Stimulated activated CD4-positive, alpha-beta T cell treated with anti-CD3 and anti-CD28 coated beads, Interleukin-12 subunit alpha, Interleukin-12 subunit beta, amount 100 ng/mL, for 4 hours (primary cell): ENCODE measurements at regions not wholly inside any gene's neighbourhood (a gene's known extent, or its start where the extent isn't known, plus 50 kb on each side); places are given as distances from the start of the nearest gene placed in this dataset.

Experiments used
- DNase-seq: peaks from one replicate; pipeline ENCODE4 v3.0.0-alpha.2; 2020

GRCh38 chr10:44627591-44628354, 242.9 kb upstream of the CXCL12 start:
- DNase-seq = no peak

DNA sequence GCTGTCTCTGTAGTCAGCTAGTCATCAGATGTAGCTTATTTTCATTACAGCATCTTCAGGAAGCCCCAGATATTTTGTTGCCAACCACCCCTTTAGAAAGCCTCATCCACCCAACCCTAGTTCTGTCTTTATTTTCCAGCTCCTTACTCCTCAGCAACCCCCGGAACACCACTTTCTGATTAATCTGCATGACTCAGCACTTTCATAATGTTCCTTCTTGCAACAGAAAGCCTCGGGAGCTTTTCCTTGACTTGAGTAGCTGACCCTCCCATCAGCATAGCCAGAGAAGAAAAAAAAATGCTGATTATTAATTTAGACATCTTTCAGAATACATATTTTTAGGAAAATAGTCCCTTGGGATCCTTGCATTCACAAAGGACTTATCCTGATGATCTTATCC, 244.0 kb upstream of the CXCL12 start:
- no peak for DNase-seq

GRCh38 chr10:44635176-44635575, 250.3 kb upstream of the CXCL12 start:
- DNase-seq = no peak

DNA sequence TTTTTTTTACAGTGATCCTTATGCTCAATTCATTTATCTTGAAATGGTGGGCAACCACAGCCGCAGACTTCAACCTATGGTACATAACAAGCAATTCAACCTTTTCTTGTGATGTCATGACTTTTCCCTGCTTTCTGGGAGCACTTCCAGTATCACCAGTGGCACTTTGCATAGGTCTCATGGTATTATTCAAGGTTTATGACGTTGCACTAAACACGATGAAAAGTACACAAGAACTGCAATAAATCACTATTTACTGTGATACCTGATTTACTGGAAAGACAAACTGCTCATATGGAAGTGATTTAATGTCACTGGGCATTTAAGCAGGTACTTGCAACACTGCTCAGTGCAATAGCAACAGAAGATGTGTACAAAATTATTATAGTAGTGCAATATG, 251.7 kb upstream of the CXCL12 start:
- no peak for DNase-seq

DNA sequence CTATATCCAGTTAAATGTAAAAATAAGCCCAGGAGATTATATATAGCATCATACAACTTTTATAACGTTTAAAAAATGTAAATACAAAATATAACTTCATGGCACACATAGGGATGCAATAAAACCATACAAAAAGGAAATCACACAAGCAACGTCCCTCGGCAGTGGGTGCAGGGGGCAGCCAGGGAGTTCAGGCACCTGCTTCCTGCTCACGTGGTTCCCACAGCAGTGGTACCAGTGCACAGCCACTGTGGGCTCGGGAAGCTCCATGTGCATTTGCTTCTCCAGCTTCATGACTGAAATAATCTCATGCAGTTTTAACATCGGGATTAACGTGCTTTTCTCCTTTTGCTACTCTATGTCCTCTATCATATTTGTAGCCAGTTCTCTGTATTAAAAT, 255.5 kb upstream of the CXCL12 start:
- no peak for DNase-seq

- DNase-seq = no peak
These were observed 262.6 kb upstream of the CXCL12 start for GRCh38 chr10:44647473-44647872.

- no peak for DNase-seq
These were observed 263.1 kb upstream of the CXCL12 start for GRCh38 chr10:44647877-44648542.

DNA sequence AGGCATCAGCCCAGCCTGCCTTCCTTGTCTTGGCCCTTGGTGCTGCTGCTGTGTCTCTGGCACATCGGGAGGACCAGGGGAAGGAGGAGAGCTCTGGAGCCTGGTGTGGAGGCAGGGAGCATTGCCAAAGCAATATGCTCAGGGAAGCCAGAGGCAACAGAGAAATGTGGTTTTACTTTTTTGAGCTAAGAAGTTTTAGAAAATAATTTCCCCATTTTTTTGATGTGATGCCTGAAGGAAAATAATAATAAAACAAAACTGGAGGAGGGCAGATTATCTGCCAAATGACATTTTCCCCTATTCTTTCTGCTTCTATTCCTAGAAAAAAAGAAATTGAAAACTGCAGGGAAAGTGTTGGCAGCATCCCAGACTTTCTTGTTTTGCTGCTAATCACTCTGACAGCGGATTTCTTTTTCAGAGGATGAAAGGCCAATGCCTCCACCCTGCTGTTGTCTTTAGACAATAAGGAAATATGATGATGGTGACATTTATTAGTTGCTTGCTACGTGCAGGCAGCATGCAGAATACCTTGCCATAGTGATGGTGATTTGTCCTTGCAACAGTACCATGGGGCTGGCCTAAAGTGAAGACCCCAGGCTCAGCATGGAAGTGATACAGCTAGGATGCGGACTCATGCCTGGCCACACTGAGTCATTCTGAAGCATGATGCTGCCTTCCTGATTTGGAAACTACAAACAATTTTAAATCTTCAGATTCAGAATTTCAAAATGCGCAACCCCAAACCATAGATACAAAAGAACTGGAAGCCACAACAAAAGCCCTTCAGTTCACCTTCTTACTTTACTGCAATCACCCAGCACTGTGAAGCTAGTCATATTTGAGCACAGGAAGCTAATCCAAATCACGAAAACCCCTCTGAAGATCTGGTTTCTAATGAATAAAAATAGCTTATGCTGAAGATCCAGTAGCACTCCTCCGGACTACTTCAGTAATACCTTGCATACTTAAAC, 260.2 kb upstream of the TMEM72 start:
- DNase-seq = no peak

DNA sequence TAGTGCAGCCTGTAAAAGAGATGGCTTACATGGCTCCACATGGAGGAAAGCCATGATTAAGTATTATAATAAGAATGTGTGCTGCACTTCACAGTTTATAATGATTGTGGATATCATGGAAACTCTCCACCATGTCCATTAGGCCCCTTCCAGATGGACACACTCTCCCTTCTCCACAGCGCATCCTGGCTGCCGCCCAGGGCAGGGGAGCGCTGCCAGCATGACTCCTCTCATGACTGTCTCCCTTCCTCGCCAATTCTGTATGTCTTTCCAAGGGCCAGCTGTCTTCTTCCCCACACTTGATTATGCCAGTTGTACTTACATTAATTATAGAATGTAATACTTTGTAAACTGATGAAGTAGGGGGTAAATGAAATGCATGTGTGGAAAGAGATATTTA, 259.3 kb upstream of the TMEM72 start:
- no peak for DNase-seq

GRCh38 chr10:44659320-44659719, 251.8 kb upstream of the TMEM72 start:
- no peak for DNase-seq

DNA sequence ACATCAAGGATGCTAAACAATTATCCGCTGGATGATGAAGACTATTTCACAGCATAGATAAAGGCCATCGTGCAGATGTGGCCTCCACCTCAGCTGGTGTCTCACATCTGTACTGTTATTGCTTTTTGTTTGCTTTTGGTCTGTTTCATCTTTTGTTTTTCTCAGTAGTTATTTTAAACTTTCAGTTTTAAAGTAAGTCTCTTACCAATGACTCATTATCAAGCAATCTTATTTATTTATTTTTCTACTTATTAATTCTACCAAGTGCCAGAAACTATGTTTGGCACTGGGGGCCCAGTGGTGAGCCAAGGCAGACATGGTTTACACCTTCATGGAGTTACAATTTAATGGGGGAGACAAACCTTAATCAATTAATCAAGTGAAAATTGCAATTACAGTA, 250.9 kb upstream of the TMEM72 start:
- DNase-seq = no peak

DNA sequence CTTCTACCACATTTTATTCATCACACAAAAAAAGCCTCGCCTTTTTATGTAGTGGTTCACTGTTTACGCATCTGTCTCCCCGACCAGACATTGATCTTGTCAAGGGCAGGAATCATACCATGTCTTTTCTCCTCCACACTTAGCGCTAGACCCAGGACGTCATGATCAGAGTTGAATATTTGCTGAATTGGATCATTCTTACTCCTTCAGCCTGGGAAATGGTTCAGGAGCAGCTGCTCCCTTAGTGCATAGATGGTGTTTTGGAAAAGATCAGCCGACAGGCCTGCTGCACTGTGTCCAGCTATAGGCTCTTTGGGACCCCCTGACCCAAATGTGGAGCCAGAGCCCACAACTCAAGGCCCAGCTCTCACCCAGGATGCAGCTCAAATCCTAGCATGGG, 249.1 kb upstream of the TMEM72 start:
- no peak for DNase-seq

- DNase-seq = no peak
These were observed 242.8 kb upstream of the TMEM72 start for GRCh38 chr10:44668336-44668735.

DNA sequence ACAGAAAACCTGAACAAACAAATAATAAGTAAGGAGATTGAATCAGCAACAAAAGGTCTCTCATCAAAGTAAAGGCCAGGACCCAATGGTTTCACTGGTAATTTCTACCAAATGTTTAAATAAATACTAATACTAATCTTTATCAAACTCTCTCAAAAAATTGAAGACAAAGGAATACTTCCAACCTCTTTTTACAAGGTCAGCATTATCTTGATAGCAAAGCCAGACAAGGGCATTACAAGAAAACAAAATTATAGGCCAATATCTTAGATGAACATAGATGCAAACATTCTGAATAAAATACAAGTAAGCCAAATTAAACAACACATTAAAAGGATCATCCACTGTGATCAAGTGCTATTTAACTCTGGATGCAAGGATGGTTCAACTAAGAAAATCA, 239.8 kb upstream of the TMEM72 start:
- no peak for DNase-seq

DNA sequence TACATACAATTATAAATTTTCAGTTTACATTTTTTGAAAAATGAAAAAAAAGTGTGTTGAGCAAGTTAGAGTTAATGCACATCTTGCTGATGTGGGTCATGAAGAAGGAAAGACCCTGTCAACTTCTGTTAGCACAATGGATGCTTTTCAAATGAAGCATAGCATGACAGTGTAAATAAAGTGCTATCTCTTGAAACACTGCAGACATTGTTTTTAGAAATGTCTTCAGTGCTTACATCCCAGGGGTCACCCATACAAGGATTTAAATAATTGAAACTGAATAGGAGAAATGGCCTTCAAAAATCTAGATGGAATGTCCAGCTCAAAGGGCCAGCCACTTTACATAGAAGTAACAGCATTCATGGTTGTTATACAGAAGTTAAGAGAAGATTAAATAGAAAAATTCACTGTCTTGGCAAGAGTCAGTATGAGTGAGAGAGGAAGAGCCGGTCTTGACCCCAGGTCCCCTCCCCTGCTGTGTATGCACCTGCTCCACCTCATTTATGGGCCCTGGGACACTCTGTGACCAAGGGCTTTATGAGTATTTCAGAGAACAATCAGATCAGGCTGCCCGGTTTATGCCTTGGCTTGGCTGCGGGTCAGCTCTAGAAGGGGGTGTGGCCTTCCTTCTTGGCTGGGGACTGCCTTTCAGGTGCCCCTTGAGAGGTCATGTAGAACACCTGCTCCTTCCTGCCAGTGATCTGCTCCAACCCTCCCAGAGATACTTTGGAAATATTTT, 237.7 kb upstream of the TMEM72 start:
- no peak for DNase-seq

DNA sequence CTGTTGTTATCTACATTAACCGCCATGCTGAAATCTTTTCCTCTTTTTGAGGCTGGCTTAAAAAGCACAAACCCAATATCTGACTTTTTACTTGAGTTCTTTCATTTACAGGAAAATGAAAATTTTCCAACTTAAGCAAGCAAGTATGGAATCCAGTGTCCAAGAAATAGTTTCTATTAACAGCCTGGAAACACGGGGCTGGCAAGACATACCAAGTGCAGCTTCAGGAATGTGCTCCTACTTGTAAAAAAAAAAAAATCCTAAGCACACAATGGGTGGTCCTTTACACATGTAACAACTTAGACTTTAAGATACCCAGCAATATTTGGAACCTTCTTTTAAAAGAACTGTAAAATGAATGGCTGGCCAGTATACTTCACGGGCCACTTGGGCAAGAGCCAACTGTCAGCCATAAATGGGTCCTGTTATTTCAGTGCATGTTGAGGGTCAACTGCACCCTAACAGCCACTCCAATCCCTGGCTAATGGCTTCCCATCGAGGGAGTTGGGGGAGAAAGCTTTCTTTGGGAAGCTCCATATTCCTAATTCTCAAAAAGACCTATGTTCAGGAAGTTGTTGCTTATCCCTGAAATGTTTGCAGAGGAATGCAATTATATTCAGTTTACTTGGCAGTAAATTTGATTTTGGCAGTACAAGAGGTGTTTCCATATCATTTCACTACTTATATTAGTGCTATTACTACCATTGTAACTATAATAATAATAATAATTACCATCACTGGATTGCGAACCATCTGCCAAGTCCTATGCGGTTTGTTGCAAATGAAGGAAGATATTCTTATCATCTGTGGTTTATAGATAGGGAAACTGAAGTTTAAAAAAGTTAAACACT, 236.4 kb upstream of the TMEM72 start:
- no peak for DNase-seq

DNA sequence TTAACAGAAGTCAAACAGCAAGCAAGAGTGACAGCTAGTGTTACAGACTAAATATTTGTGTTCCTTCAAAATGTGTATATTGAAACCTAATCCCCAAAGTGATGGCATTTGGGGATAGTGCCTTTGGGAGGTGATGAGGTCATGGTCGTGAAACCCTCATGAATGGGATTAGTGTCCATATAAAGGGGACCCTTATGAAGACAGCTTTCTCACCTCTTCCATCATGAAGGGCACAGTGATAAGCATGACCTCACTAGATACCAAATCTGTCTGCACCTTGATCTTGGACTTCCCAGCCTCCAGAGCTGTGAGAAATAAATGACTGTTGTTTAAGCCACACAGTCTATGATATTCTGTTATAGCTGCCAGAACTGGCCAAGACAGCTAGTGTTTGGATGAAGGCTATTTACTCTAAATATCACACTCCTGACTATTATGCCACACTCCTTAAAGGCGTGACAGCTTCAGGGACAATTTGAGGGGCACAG, 235.7 kb upstream of the TMEM72 start:
- no peak for DNase-seq

GRCh38 chr10:44680764-44681163, 230.4 kb upstream of the TMEM72 start:
- DNase-seq = no peak

GRCh38 chr10:44682507-44682906, 228.6 kb upstream of the TMEM72 start:
- DNase-seq = no peak

DNA sequence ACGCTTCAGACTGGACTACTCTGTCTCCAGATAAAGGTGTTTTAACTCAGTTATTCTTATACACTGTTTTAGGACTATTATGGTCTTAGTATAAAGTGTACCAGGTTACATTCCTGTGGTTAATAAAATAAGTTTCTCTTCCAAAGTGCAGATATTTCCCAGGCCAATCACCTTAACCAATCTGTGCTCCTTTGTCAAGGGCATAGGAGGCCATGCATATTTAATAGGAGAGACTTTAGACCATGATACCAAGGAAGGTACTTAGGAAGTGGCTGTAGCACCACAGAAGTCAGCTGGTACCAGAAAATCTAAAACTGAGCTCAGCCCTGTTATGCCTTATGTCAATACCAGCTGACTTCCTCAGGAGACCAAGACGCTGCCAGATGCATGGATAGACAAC, 226.5 kb upstream of the TMEM72 start:
- DNase-seq = no peak

GRCh38 chr10:44685220-44685619, 225.9 kb upstream of the TMEM72 start:
- no peak for DNase-seq

DNA sequence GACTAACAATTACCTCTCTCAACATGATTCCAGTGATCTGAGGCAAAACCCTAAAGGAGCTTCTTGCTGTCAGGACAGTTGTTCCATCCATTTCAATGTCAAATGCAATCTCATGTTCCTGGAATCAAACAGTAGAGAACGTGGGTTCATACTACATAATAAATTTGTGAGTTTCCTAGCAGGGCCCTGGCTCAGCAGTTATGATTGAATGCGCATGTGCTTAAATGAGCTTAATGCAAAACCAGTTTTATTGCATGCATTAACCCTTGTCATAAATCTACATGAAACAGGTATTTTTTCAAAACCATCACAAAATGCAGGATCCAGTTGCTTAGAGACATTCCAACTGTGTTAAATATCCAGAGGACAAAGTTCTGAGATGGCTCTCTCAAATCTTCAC, 225.4 kb upstream of the TMEM72 start:
- no peak for DNase-seq
